GM18498 (cell line): ENCODE measurements at regions not wholly inside any gene's neighbourhood (a gene's known extent, or its start where the extent isn't known, plus 50 kb on each side); places are given as distances from the start of the nearest gene placed in this dataset.

Experiments used
- ATAC-seq: cut with Tn5 transposase; IDR thresholded peaks from one replicate; pipeline ENCODE4 v1.9.1; 2021; ENCODE audit warnings: mild to moderate bottlenecking, moderate library complexity; ENCODE audit not compliant: unreplicated experiment

- no peak for ATAC-seq
Observed at GRCh38 chr6:28766426-28766825, 157.4 kb downstream of the TRIM27 start.

GRCh38 chr6:28767133-28767532 lies 156.7 kb downstream of the TRIM27 start:
- no peak for ATAC-seq

GRCh38 chr6:28767691-28768090 lies 156.1 kb downstream of the TRIM27 start:
- ATAC-seq: no peak

- no peak for ATAC-seq
Observed at GRCh38 chr6:28768187-28768913, 155.4 kb downstream of the TRIM27 start.

GRCh38 chr6:28769626-28770402 lies 154.0 kb downstream of the TRIM27 start:
- ATAC-seq: no peak

GRCh38 chr6:28770732-28771131 lies 153.1 kb downstream of the TRIM27 start:
- ATAC-seq: no peak

GRCh38 chr6:28771401-28772267 lies 152.2 kb downstream of the TRIM27 start:
- ATAC-seq: no peak

- ATAC-seq: no peak
Observed at GRCh38 chr6:28772480-28773381, 151.1 kb downstream of the TRIM27 start.

- ATAC-seq: no peak
Observed at GRCh38 chr6:28774292-28775051, 149.3 kb downstream of the TRIM27 start.

- ATAC-seq: no peak
Observed at GRCh38 chr6:28775052-28775376, 148.8 kb downstream of the TRIM27 start.

- no peak for ATAC-seq
Observed at GRCh38 chr6:28775405-28776129, 148.2 kb downstream of the TRIM27 start.

GRCh38 chr6:28776269-28777146 lies 147.3 kb downstream of the TRIM27 start:
- no peak for ATAC-seq

GRCh38 chr6:28777147-28777461 lies 146.7 kb downstream of the TRIM27 start:
- no peak for ATAC-seq

- no peak for ATAC-seq
Observed at GRCh38 chr6:28782113-28782673, 141.6 kb downstream of the TRIM27 start.

GRCh38 chr6:28785962-28786679 lies 137.7 kb downstream of the TRIM27 start:
- no peak for ATAC-seq

GRCh38 chr6:28789553-28790083 lies 134.2 kb downstream of the TRIM27 start:
- no peak for ATAC-seq

- ATAC-seq: no peak
Observed at GRCh38 chr6:28791002-28791383, 132.8 kb downstream of the TRIM27 start.
